GM12891 (cell line): ENCODE measurements at regions not wholly inside any gene's neighbourhood (a gene's known extent, or its start where the extent isn't known, plus 50 kb on each side); places are given as distances from the start of the nearest gene placed in this dataset.

ENCODE experiments used
- POLR2A ChIP-seq: IDR thresholded peaks from 2 replicates; pipeline ENCODE4 v1.6.1; 2011; ENCODE audit warnings: low read depth, low read length, control low read depth
- POLR2AphosphoS5 ChIP-seq: IDR thresholded peaks from 2 replicates; pipeline ENCODE4 v1.6.1; 2011; ENCODE audit warnings: low read depth, low read length, control low read depth
- SPI1 ChIP-seq: IDR thresholded peaks from 2 replicates; pipeline ENCODE4 v1.6.1; 2011; ENCODE audit warnings: low read depth, low read length, control low read depth
- TAF1 ChIP-seq: IDR thresholded peaks from 2 replicates; pipeline ENCODE4 v1.6.1; 2011; ENCODE audit warnings: low read depth, low read length, control low read depth

GRCh38 chr5:22998774-22999173 is 145.6 kb upstream of the CDH12 start:
- TF ChIP-seq SPI1 = no peak
- no peak for TF ChIP-seq TAF1
- TF ChIP-seq POLR2A = no peak
- no peak for TF ChIP-seq POLR2AphosphoS5
